ENCODE measurements at regions not wholly inside any gene's neighbourhood (a gene's known extent, or its start where the extent isn't known, plus 50 kb on each side); places are given as distances from the start of the nearest gene placed in this dataset.
"Not testable (repeated sequence)": the region's sequence is repeated elsewhere in the genome, so short reads cannot be mapped to it uniquely, and the experiment has no call there.

DNA sequence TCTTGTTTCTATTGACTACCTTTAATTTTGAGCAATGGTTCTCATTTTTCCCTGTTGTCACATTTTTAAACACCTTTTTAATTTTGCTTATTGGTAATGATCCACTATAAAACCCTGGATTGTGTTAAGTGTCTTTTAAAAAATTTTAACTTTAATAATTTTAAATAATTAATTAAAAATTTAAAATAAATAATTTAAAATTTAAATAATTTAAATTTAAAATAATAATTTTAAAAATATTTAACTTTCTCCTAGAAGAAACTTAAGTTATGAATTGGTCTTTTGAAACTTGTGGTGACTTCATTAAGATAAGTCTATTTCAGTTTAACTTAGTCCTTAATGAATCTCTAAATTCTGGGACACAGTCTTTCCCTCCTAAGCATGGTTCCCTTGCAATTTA lies 566.3 kb upstream of the GALNTL6 start:
- no peak for DNase-seq (ENCODE audit: extremely low read depth, low read depth)
- no peak overlapping the region for H3K4me3 ChIP-seq (replicated peaks; ENCODE audit: low read depth, low read length)
- TF ChIP-seq, protein P1, sequence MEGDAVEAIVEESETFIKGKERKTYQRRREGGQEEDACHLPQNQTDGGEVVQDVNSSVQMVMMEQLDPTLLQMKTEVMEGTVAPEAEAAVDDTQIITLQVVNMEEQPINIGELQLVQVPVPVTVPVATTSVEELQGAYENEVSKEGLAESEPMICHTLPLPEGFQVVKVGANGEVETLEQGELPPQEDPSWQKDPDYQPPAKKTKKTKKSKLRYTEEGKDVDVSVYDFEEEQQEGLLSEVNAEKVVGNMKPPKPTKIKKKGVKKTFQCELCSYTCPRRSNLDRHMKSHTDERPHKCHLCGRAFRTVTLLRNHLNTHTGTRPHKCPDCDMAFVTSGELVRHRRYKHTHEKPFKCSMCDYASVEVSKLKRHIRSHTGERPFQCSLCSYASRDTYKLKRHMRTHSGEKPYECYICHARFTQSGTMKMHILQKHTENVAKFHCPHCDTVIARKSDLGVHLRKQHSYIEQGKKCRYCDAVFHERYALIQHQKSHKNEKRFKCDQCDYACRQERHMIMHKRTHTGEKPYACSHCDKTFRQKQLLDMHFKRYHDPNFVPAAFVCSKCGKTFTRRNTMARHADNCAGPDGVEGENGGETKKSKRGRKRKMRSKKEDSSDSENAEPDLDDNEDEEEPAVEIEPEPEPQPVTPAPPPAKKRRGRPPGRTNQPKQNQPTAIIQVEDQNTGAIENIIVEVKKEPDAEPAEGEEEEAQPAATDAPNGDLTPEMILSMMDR (IDR thresholded peaks at IDR 0.05; ENCODE audit: low read depth, low read length, missing control alignments): no peak

DNA sequence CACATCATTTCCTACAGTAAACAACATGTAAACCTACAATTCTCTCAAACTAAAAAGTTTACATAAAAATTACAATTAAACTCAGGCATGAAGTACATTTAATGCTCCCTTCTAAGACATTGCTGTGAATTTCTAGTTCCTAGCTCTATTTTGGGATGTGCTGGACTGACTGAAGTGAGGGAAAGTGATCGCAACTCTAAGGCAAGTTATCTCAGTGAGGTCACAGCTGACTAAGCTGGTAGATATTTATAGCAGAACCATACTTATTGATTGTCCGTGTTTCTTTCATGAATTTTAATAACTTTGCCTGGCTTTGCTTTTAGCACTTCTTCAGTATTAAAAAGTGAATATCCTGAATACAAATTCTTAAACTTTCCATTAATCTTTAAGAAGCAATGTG lies 570.4 kb upstream of the GALNTL6 start:
- TF ChIP-seq, protein P1 (IDR thresholded peaks at IDR 0.05; ENCODE audit: low read depth, low read length, missing control alignments): no peak
- H3K4me3 ChIP-seq (replicated peaks; ENCODE audit: low read depth, low read length): no peak overlapping the region
- DNase-seq (ENCODE audit: extremely low read depth, low read depth): no peak

DNA sequence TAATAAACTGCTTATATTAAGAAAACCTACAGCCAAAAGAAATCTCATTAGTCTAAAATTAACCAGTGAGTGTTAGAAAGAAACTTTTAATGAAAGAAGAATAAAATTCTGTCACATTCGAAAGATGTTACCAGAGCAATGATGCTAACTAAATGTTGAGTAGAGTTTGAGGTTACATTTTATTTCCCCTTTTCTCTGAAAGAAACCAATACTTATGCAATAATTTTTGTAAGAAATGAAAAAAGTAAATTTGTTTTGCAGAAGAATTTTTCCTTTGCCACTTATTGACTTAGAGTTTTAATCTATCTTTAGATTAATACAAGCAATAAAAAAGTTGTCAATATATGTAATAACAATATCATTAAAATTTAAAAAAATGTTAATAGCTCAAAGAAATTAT lies 574.0 kb upstream of the GALNTL6 start:
- no peak overlapping the region for H3K4me3 ChIP-seq (replicated peaks; ENCODE audit: low read depth, low read length)
- DNase-seq (ENCODE audit: extremely low read depth, low read depth): no peak
- TF ChIP-seq, protein P1 (IDR thresholded peaks at IDR 0.05; ENCODE audit: low read depth, low read length, missing control alignments): no peak

DNA sequence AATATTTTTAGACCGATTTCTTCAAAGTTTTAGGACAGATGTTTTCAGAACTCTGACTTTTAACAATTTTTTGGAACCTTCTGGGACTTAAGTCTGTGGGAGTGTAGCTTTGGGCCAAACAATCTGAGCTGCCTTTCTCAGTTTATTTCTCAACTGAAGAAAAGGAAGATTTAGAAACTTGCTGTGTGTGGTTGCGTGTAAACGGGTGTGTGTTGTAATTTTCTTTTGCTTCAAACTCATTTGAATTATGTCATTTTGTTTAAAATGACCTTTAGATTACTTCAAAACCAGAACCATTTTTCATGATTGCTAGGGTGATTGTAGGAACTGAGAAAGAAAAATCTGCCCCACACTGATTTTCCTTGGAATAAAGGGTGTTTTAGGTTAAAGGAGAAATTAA lies 577.7 kb upstream of the GALNTL6 start:
- no peak for DNase-seq (ENCODE audit: extremely low read depth, low read depth)
- TF ChIP-seq, protein P1 (IDR thresholded peaks at IDR 0.05; ENCODE audit: low read depth, low read length, missing control alignments): no peak
- no peak overlapping the region for H3K4me3 ChIP-seq (replicated peaks; ENCODE audit: low read depth, low read length)

DNA sequence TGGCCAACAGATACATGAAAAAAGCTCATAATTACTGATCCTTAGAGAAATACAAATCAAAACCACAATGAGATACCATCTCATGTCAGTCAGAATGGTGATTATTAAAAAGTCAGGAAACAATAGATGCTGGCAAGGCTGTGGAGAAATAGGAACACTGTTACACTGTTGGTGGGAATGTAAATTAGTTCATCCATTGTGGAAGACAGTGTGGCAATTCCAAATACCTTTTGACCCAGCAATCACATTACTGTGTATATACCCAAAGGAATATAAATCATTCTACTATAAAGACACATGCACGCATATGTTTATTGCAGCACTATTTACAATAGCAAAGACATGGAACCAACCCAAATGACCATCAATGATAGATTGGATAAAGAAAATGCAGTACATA lies 583.9 kb upstream of the GALNTL6 start:
- not testable (repeated sequence) for DNase-seq (ENCODE audit: extremely low read depth, low read depth); H3K4me3 ChIP-seq (replicated peaks; ENCODE audit: low read depth, low read length)

DNA sequence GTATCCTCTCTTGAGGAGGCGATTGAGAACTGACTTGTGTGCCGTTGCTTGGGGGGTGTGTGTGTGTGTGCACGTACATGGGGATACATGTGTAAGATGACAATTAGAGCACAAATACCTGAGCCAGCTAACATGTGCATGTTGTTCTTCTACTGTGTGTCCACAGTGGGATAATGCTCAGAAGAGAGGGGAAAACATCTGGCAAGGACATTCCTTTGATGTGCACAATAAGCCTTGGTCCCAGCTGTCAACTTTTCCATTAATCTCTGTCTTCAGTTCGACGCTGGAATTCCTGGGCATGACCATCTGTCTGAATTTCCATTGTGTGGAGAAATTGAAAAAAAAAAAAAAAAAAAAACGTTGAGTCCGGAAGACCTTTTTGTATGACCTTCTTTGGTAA lies 592.0 kb upstream of the GALNTL6 start:
- DNase-seq (ENCODE audit: extremely low read depth, low read depth): no peak
- no peak overlapping the region for H3K4me3 ChIP-seq (replicated peaks; ENCODE audit: low read depth, low read length)
- TF ChIP-seq, protein P1 (IDR thresholded peaks at IDR 0.05; ENCODE audit: low read depth, low read length, missing control alignments): no peak

DNA sequence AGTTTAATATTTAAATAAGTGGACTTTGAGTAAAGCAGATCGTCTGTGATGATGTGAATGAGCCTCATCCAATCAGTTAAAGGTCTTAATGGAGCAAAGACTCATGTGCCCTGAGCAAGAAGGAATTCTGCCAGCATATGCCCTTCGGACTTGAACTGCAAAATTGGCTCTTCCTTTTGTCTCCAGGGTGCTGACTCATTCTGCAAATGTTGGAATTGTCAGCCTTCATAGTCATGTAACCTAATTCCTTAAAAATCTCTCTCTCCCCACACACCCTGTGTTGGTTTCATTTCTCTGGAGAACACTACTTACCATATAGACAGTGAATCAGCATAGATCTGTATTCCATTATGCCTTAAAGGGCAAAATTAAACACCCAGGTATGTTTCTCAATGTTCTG lies 609.8 kb upstream of the GALNTL6 start:
- DNase-seq (ENCODE audit: extremely low read depth, low read depth): no peak
- TF ChIP-seq, protein P1 (IDR thresholded peaks at IDR 0.05; ENCODE audit: low read depth, low read length, missing control alignments): no peak
- no peak overlapping the region for H3K4me3 ChIP-seq (replicated peaks; ENCODE audit: low read depth, low read length)

All from HFF-Myc (cell line).